Raji (cell line): ENCODE measurements at regions not wholly inside any gene's neighbourhood (a gene's known extent, or its start where the extent isn't known, plus 50 kb on each side); places are given as distances from the start of the nearest gene placed in this dataset.

ENCODE experiments used
- POLR2A ChIP-seq: IDR thresholded peaks from 2 replicates; pipeline ENCODE4 v1.6.1; 2011; ENCODE audit warnings: low read depth, low read length, control low read depth; ENCODE audit not compliant: insufficient read depth

DNA sequence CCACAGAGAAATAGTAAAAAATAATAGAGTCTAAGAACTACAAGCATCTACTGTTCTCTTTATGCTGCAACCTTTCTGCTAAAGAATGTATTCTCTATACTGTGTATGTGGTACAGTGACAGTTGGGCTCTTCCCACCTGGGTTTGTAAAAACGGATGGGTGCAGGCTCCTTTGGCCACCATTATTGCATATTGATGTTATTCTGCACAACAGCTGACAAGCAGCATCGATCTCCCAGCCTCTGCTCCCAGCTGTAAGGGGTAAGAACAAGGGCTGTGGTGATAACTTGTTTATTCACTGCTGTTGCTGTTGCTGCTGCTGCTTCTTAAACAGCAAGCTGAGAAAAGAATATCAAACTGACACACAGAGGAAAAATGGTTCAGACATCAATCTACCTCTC, 56.1 kb downstream of the KCNRG start:
- no peak for TF ChIP-seq POLR2A

DNA sequence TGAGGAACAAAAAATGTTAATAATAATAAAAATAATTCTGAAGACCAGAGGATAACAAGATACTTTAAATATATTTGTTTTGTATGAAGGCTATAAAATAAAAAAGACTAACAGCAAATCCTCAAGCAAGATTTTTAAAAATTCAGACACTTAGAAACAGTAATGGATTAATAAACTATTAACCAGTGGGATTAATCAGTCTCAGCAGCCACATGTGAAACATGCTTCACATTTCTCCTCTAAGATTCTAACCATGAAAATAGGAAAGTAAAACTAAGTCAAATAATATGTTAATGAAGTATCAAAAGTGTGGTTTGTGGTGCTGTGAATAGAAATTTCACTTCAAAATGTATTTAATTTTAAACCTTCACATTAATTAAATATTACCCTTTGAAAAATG, 57.4 kb downstream of the KCNRG start:
- TF ChIP-seq POLR2A, result no peak

DNA sequence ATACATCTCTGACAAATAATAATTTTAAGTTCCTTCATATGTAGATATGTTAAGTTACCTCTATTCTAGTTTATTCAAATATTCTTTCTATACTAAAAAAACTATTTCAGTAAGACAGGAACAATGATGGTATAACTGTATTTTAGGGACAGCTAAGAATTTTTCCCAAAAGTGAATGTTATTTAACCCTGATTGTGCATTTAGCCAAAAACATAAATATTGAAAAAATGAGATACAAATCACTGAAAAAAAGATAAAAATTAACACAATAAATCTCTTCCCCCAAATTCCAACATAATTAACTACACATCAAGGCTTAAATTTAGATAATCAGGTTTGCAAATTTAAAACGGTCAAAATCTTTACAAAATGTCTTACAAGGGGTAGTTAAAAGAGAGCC, 58.1 kb downstream of the KCNRG start:
- TF ChIP-seq POLR2A, result no peak

DNA sequence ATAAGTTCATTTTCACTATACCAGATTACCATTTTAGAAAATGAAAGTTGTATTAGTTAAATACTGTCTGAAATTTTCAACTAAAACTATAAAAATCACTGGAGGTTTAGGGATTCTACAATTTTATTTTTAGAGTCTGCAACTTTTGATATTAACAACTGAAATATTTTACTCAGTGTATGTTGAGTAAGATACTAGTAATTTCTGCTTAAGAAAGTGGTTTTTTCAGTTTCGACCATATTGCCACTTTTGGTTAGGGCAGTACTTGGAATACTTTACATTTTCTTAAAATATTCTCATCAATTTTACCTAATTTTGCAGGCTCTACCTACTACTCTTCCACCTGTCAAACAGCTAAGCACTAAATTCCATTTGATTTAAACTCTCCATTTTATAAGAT, 59.6 kb downstream of the KCNRG start:
- no peak for TF ChIP-seq POLR2A

DNA sequence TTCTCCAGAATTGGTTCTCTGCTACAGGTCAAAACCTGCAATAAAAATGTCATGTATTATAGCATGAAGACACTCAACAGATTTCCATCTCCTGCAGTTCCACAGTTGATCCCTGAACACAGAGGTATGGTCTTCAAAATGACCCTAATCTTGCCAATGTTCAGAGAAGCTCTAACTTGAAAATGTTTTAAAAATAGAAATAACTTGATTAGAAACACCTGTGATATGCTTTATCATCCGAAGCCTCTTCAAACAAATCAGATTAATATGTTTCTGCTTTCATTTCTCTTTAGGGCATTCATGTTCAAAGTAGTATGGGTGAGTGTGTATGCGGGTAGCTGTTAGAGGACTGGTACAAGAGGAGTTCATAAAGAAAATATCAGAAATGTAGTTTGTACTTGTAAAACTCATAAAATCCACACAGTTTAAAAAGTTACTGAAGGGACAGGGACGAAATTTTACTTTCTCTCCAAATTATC, 60.4 kb downstream of the KCNRG start:
- TF ChIP-seq POLR2A, result no peak

DNA sequence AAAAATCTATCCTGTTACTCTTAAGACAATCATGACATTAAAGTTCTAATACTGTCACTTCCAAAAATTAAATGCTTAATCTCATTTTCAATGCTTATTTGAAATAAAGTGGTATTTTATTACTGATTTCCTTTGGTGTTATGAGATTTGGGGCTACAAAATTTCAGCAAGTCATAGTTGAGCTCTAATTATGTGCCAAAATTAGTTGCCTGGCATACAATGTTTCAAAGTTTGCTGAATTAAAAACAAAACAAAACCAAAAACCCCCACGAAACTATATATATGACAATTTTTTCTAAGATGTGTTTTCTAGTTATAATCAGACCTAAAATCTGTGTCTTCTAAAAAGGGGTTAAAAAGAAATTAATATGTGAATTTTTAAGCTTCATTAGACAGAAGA, 62.2 kb downstream of the KCNRG start:
- no peak for TF ChIP-seq POLR2A

DNA sequence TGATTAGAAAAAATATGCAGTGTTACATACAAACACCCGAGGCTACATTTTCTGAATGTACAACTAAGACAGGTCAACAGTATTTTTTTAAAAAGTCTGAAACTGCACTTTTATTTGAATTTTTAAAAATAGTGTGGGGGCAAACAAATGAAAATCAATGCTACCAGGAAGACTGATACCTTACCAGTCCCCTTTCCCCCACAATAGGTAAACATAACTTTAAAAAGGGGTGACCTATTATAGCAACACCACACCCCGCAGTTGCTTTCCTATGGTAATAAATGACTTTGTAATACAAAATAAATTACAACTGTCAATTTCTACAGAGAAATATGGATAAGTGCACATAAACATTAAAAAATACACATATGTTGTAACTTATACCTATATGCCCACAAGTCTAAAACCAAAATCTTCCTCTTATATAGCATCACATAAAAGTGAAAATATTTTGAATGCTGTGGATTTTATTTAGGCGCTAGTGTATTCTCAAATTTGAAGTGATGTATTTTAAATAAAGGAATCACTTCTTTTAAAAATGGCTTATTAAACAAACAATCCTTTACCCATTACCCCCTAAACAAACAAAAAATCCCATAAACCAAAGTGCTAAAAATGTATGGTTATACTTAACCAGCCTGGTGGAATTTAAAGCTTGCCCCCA, 63.1 kb downstream of the KCNRG start:
- no peak for TF ChIP-seq POLR2A

DNA sequence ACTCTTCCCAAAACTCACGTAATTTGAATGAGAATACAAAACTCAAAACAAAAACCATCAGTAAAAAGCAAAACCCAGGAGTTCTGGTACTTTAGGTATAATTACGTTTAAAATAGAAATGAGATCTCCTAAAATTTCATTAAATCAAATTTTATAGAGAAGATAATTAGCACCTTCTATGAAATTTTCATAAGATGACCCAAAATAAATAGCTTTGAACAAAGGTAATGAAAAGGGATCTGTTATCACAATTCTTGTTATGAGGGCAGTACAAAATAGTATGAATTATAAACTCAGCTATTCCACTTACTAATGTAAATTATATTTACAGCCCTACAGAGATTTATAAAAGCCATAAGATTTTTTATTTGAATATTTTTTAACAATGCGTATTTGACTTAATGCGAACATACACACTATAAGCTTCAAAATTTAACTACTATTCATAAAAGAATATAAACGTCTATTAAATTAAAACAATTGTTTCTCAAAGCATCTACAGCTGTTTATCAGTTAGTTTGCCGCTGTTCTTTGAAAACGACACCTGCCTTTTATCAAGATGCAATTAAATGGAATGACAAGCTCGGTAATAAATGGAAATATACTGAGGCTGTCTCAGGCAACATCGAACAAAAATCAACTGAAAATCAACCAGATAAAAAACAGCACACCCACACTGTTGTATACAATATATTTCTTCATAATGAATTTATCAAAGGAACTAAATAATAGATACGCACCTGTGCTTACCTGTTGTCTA, 63.8 kb downstream of the KCNRG start:
- TF ChIP-seq POLR2A, result no peak

DNA sequence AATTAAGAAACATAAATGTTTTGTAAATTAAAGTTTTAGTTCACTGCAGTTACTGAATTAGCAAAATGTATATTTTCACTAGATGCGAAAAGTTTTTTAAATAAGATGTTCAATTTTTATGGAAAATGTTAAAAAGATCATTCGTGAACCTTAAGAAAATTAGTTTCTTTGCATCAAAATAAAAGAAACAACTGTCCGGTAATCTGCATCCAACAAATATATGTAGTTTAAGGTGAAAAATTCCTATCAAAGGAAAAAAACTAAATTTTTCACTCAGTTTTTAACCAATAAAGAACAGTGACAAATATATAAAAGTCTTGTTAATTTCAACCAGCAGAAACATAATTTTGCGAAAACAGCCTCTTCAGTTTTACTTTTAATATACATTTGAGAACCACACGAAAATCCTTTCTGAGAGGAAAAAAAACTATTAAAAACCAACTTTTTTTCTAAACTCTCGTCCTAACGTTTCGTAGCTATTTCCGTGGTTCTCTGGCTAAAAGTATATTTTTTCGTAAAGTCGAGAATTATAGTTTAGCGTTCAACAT, 64.5 kb downstream of the KCNRG start:
- TF ChIP-seq POLR2A, result no peak

DNA sequence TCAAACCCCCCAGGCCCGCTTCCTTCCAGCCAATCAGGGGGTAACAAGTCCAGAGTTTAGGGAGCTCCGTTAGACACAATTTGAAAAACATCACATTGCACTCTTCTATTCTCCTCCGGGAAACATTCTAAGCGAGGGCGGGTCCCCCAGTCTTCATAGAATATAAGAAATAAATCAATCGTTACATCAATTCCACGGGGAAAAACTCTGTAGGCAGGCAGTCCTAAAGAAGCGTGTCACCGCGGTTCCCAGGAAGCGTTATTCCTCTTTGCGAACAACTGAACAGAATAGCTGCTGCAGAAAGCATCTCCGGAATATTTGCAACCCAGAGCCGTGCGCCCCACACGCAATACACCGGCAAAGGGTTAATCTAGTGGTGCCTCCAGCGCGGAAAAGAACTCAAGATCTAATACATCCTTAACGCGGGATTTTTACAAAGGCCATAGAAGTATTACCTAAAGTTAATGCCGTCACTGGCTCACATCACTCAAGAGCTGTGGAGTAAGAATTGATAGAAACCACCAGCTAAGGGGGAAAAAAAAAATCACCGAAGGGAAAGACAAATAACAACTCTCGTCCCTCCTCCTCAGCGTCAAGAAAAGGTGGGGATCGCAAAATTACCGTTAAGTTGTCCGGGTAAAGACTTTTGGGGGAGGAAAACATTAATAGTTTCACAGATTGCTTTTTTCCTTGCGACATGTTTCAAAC, 65.1 kb downstream of the KCNRG start:
- no peak for TF ChIP-seq POLR2A

DNA sequence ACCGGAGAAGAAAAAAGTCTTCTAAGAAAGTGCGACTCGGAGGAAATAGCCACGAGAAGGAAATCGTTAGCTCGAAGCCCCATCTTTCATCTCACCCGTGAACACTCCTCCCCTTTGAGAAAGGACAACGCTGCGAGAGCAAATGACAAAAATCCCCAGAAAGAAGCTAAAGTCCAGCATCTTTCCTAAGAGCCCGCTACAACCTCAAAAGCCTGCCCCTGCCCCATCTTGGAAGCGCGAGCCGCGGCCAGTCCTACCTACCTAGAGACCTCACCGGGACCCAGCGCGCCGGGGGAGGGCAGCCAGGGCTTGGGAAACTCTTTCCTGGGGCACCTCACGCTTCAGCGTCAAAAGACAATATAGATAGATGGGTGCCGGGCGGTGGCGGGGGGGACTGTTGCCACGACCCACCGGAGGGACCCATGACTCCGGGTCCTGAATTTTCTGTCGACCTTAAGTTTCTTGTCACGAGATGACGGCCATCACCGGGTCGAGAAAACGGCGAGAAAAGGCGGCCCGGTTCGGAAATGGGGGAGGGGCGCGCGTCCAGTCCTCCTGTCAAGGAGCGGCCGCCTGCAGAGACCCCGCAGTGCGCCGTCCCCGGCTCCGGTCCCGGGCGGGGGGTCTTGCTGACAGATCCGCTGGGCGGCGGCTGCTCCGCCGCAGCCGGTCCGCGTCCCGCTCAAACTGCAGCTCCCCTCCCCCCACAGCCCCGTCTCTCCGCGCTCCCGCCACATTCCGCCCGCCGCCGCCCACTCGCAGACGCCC, 65.9 kb downstream of the KCNRG start:
- no peak for TF ChIP-seq POLR2A

DNA sequence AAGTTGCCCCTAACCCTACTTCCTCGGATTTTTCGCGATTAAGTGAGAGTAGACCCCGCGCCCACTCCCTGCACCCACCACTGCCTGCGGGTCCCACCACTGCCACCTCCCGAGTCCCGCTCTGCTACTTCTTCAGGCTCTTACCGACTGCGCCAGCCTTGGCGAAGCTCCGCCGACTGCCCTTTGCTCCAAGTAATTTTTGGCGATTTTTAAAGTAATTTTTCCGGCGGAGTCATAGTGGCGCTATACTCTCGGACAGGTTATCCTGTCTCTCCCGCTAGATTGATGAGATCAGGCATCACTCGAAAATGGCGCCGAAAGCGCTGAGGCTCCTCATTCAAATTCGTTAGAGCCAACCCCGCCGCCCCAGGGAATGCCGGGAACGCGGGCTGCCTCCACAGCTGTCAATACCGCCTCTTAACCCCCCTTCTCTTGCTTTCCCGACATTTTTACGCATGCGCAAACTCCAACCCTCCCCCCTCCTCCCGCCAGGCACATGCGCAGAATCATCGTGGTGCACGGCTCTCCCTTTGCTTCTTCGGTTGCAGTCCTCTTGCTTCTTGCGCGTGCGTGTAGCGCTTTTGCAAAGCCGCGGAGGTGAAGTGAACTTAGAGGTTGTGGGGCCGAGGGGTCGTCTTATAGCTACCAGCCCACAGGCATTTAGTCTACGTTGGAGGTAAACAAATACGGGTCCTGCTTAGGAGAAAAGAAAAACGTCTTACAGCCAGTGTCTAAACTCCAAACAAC, 66.6 kb downstream of the KCNRG start:
- TF ChIP-seq POLR2A, result peak; percentile 71

DNA sequence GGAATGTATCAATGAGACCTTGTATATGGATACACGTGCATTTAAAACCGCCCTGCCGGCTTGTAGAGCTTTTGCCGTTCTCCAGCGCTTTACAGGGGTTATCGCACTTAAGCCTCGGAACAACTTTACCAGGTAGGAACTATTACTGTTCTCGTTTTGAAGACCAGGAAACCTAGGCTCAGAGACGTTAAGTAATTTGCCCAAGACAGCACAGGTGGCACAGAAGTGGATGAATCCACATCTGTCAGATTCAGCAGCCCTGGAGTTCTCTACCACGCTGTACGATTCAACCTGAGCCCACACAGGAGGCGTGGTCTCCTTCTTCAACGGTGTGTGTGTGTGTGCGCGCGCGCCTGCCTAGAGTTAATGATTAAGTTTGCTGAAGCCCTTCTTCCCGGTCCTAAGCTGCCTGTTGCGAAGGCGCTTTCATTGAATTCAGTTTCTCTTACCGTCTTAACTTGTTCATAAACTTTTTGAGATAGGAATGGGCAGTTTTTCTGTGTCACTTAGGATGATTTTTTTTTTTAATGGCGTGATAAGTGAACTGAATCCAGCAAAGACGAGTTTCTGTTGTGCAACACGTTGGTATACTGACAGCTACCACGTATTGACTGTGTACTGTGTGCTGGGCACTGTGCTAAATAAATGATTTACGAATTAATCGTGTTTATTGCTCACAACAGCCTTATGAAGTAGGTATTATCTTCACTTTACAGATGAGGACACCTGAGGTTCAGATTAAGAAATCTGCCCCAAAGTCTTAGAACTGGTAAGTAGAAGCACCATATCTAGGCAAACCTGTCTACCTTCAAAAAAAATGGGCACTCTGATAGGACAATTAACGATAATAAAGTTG, 67.4 kb downstream of the KCNRG start:
- peak; percentile 75 for TF ChIP-seq POLR2A
